Body of pancreas (tissue), 4 donors: ENCODE measurements at regions not wholly inside any gene's neighbourhood (a gene's known extent, or its start where the extent isn't known, plus 50 kb on each side); places are given as distances from the start of the nearest gene placed in this dataset.

Experiments
- POLR2A ChIP-seq, 3 donors: fragments of 450-650 bp; IDR thresholded peaks; one replicate each; pipeline ENCODE4 v1.6.1; 2016; ENCODE audit warnings: antibody characterized with exemption in 3 of 3, mild to moderate bottlenecking in 2 of 3
- TF ChIP-seq, protein P1 (sequence below), 7 experiments: fragments of 450-650 bp in 4 of 7; fragments of 200-600 bp in 3 of 7; sonication (generic) in 3 of 7; IDR thresholded peaks; one replicate each; pipeline ENCODE4 v1.5.1; 2016 to 2019; ENCODE audit warnings: antibody characterized with exemption in 7 of 7

DNA sequence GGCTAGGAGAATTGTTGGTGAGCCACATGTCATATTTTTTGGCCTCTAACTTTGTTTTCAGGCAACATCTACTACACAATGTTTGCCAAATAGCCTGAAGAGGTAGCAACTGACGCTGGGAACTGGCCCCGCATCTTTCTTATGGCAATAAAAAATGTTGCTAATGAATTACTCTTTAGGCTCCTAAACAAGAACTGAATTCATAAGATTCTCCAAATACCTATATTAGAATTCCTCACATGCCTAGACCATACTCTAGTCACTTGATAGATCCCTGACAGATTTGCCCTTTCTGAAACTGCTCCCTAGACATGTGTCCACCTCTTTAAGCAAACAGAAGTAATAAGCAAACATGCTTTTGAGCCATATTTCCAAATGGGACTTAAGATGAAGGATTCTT, 209.0 kb upstream of the ATXN7L3B start:
- TF ChIP-seq, protein P1, sequence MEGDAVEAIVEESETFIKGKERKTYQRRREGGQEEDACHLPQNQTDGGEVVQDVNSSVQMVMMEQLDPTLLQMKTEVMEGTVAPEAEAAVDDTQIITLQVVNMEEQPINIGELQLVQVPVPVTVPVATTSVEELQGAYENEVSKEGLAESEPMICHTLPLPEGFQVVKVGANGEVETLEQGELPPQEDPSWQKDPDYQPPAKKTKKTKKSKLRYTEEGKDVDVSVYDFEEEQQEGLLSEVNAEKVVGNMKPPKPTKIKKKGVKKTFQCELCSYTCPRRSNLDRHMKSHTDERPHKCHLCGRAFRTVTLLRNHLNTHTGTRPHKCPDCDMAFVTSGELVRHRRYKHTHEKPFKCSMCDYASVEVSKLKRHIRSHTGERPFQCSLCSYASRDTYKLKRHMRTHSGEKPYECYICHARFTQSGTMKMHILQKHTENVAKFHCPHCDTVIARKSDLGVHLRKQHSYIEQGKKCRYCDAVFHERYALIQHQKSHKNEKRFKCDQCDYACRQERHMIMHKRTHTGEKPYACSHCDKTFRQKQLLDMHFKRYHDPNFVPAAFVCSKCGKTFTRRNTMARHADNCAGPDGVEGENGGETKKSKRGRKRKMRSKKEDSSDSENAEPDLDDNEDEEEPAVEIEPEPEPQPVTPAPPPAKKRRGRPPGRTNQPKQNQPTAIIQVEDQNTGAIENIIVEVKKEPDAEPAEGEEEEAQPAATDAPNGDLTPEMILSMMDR (IDR thresholded peaks at IDR 0.05) = no peak
- TF ChIP-seq POLR2A (IDR thresholded peaks at IDR 0.05) = no peak
